GM21528 (cell line): ENCODE measurements at regions not wholly inside any gene's neighbourhood (a gene's known extent, or its start where the extent isn't known, plus 50 kb on each side); places are given as distances from the start of the nearest gene placed in this dataset.
"Not testable (repeated sequence)": the region's sequence is repeated elsewhere in the genome, so short reads cannot be mapped to it uniquely, and the experiment has no call there.

ENCODE experiments used
- ATAC-seq: cut with Tn5 transposase; IDR thresholded peaks from one replicate; pipeline ENCODE4 v1.9.1; 2021; ENCODE audit warnings: mild to moderate bottlenecking, moderate library complexity; ENCODE audit not compliant: unreplicated experiment, low FRiP score

DNA sequence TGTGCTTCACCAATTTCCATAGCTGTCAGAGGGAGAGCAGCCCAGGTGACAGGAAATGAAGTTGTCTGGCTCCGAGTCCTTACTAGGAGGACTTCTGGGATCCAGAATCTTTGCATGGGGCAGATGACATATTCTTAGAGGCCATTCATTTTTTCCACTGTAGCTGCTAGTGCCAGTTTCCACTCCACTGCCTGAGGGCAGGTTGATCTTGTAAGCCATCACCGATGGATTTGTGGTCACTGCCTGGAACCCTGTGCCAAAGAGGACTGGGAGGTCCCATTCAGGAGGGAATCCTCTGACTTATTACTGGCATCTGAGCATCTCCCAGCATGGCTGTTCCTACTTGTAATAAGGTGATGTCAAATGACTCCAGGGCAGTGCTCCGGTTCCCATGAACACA is 144.1 kb upstream of the KCNJ18 start:
- no peak for ATAC-seq

DNA sequence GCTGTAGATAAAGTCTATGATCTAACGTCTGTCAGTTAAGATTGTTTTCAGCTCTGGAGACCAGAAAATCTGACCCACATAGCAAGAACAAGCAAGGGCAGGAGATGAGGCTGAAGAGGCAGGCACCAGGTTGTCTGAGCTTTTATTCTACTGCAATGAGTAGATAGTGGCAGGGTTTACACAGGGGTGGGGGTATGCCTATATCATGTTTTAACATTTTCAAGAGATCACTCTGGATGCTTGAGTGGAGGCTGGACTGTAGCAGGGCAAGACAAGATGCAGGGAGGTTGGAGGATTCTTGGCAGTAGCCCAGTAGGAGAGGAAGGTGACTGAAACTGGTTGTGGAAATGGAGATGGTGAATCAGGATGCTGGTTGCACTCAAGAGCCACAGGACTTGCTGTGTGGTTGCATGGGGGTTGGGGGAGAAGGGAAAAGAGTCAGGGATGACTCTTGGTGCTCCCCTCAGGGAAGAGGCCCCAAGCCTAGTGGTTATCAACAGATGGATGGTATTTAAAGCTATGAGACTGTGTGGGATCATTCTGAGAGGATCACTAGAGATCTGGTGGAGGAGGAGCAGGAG is 143.1 kb upstream of the KCNJ18 start:
- ATAC-seq, result no peak

DNA sequence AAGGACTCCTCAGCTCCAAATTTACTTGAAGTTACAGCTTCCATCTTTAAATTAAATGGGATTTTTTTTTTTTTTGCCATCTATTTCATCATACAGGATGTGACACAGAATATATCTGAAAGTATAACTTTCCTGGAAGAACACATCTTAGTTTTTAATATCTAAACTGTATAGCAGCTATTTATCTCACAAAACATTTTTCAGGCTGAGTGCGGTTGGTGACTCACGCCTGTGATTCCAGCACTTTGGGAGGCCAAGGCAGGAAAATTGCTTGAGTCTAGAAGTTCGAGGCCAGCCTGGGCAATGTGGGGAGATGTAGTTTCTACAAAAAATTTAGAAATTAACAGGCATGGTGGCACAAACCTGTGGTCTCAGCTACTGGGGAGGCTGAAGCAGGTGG is 142.3 kb upstream of the KCNJ18 start:
- not testable (repeated sequence) for ATAC-seq

- ATAC-seq, result no peak
Measured at GRCh38 chr17:21551081-21551881, 141.0 kb upstream of the KCNJ18 start.

DNA sequence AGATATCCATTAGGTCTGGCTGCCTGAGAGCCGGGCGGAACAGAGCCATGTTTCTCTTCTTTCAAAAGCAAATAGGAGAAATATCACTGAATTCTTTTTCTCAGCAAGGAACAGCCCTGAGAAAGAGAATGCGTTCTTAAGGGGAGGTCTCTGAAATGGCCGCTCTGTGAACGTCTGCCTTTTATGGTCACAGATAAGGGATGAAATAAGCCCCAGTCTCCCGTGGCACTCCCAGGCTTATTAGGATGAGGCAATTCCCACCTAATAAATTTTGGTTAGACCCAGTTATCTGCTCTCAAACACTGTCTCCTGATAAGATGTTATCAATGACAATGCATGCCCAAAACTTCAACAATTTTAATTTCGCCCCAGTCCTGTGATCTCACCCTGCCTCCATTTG is 133.4 kb upstream of the KCNJ18 start:
- ATAC-seq, result not testable (repeated sequence)

- ATAC-seq, result no peak
Measured at GRCh38 chr17:21564262-21564661, 128.1 kb upstream of the KCNJ18 start.

DNA sequence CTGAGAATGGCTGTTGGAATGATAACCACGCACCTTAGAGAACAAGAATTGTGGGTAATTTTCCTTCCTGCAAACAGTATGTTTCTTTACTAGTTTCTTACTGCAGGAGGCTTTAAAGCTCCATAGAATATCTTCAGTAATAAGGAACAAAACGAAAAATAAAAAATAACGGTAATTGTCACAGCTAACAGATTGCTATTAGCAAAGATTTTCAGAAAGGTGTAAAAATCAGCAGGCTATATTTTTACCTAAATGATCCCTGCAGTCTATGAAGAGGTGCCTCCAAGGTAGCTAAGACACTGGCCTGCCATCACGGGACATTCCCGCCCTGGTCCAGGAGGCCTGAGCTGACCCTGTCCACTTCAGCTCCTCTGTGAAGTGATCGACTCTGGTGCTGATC is 127.6 kb upstream of the KCNJ18 start:
- not testable (repeated sequence) for ATAC-seq

DNA sequence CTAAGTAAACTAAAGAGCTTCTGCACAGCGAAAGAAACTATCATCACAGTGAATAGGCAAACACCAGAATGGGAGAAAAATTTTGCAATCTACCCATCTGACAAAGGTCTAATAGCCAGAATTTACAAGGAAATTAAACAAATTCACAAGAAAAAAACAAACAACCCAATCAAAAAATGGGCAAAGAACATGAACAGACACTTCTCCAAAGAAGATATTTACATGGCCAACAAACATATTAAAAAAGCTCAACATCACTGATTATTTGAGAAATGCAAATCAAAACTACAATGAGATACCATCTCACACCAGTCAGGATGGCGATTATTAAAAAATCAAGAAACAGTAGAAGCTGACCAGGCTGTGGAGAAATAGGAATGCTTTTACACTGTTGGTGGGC is 121.9 kb upstream of the KCNJ18 start:
- ATAC-seq, result not testable (repeated sequence)

DNA sequence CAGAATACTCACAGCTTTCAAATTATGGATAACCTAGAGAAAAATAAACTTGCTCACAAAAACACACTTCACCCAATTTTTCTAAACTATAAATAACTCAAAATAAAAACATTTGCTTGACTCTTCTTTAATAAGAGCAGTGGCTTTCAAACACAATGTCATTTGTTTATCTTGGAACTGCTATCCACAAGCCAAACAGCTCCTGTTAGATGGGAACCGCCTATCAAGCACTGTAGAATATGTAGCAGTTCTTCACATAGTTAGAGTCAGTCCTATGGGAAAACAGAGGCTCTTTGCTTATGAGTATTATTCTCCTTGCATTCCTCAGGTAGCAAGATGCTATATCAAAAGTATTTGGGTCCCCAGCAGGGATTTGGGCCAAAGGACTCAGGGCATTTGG is 120.2 kb upstream of the KCNJ18 start:
- ATAC-seq, result not testable (repeated sequence)

GRCh38 chr17:21573271-21573960 is 118.9 kb upstream of the KCNJ18 start:
- not testable (repeated sequence) for ATAC-seq

DNA sequence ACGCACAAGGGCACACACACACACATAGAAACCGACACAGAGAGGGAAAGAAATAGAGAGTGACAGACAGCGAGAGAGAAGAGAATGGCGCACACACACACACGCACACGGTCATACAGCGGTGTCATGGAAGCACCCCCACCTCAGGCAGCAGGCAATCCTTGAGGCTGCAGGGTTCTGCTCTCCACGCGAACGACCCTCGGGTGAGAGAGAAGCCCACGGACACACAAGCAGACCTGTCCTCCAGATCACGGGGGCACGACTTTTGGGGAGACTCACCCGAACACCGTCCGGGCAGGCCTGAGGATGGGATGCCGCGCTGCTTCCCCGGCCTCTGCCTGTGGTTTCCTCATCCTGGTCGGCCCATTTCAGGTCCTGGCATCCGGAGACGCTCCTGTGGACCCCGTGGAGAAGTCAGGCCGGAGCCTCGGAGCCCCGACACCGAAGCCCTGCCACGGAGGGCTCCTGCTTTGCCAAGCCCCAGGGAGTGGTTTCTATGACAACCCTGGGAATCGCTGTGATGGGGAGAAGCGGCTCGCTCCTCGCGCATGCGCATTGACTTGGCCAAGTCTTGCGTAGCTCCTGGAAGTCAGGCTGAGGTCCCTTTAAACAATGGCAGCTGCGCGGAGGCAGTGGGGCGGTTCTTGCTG is 118.2 kb upstream of the KCNJ18 start:
- no peak for ATAC-seq

GRCh38 chr17:21574611-21575255 is 117.6 kb upstream of the KCNJ18 start:
- not testable (repeated sequence) for ATAC-seq

DNA sequence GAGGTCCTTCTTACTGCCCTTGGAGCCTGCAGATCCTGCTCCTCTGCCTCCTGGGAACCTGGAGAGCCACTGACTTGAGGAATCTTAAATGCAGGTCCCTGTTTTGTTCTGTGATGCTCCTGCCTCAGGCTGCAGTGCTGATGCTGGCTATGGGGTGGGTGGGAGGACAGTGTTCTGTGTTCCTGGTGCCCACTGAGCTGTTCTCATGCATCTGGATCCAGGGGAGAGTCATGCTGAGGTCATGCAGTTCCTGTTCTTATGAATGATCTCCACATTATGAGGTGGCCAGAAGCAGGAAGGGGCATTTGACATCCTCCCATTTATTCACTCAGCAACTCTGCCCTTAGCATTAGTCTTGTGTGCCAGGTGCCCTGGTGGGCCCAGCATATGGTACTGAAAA is 113.5 kb upstream of the KCNJ18 start:
- not testable (repeated sequence) for ATAC-seq

GRCh38 chr17:21592774-21593173 is 99.5 kb upstream of the KCNJ18 start:
- ATAC-seq, result no peak

- ATAC-seq, result not testable (repeated sequence)
Measured at GRCh38 chr17:21593452-21594105, 98.7 kb upstream of the KCNJ18 start.

GRCh38 chr17:21595086-21595485 is 97.2 kb upstream of the KCNJ18 start:
- no peak for ATAC-seq

DNA sequence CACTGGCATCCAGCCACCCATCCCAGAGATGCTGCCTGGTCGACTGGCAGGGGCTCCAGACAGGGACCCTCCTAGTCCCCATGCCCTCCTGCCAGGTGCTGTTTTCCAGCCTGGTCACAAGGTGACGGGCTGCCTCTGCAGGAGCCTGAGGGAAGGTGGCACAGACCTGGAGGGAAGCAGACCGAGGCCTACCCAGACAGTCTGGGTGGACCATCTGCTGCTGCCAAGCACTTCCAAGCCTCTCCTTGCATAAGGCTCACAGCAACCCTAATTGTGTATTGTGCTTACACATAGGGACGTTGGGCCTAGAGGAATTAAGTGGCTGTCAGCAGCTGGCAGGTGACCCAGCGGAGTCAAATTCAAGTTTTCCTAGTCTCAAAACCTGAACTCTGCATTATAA is 90.1 kb upstream of the KCNJ18 start:
- no peak for ATAC-seq

DNA sequence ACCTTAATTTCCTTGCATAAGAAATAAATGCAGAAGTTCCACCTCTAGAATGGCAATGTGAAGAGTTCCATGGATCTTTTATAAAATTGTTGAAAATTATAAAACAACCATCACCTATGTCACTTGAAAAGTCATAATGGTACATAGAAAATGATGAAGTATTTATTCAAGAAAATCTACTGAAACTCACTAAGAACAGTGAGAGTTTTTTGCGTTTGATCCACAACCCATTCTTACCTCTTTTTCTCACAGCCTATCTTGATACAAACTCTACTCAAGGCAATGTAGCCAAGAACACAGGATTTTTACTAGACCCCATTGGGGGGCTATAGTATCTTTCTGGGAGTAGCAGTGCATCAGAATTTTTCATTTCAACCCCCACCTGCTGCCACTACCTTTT is 89.0 kb upstream of the KCNJ18 start:
- ATAC-seq, result not testable (repeated sequence)

- not testable (repeated sequence) for ATAC-seq
Measured at GRCh38 chr17:21611443-21611842, 80.9 kb upstream of the KCNJ18 start.
